GM19025 (cell line): ENCODE measurements at regions not wholly inside any gene's neighbourhood (a gene's known extent, or its start where the extent isn't known, plus 50 kb on each side); places are given as distances from the start of the nearest gene placed in this dataset.
"Not testable (repeated sequence)": the region's sequence is repeated elsewhere in the genome, so short reads cannot be mapped to it uniquely, and the experiment has no call there.

Experiments used
- ATAC-seq: cut with Tn5 transposase; IDR thresholded peaks from one replicate; pipeline ENCODE4 v1.9.1; 2021; ENCODE audit warnings: mild to moderate bottlenecking, low read depth, moderate library complexity; ENCODE audit not compliant: unreplicated experiment

DNA sequence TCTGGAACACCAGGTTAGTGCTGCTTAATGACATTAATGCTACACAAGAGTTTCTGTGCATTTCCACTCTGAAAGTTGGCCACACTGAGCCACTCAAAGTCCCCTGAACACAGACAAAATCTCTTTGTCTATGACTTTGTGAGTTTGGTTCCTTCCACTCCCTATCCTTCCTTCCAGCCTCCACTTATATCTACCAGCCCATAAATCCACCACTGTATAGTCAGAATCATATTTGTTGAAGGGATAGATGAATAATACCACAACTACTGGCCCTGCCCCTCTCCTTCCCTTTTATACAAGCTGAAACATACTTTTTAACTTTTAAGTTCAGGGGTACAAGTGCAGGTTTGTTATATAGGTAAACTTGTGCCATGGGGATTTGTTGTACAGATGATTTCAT, 127.5 kb downstream of the ABHD5 start:
- ATAC-seq = no peak

DNA sequence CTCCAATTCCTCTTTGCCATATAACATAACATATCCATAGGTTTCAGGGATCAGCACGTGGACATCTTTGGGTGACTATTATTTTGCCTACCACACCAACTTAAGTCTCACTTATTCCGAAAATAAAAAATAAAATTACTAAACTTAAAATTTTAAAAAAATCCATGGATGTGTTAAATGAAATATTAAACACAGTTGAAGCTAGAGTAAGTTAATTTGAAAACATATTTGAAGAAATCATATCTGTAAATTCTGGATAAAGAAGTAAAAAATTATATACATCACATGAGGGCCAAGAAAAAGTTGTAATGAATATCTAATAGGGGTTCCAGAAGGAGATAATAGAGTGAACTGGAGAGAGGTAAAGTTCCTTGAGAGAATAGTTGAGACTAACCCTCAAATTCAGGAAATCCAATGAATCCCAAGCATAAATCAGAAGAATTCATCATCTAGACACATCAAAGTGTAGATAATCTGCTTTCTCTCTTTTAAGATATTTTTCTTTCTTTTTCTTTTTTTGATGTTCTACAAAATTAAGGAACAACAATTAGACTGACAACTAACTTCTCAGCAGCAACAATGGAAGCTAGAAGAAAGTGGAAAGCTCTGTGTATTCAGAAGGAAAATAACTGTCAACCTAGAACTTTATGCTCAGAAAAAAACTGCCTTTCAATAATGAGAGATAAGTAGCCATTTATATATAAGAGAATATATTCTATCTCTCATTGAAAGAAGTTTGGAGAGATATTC, 147.4 kb downstream of the ABHD5 start:
- no peak for ATAC-seq

- no peak for ATAC-seq
Observed at GRCh38 chr3:43838877-43839276, 148.1 kb downstream of the ABHD5 start.

DNA sequence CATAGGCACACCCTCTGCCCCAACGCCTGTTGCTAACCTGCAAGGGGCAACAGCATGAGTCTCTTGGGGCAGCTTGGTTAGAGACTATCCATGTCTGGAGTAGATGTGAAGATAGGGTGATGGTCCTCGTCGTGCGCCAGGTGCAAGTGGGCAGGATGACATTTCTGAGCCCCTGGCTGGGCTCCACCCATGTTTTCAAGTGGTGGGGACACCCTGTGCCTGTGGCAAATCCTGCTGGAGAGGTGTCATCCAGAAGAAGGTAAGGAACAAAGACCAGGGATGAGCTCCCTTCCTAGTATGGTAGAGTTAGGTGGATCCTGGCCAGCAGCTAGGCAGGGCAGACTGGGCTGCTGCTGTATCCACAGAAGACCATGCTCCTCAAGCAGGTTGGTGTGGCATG, 152.6 kb downstream of the ABHD5 start:
- no peak for ATAC-seq

GRCh38 chr3:43844757-43845156, 154.0 kb downstream of the ABHD5 start:
- ATAC-seq = no peak

DNA sequence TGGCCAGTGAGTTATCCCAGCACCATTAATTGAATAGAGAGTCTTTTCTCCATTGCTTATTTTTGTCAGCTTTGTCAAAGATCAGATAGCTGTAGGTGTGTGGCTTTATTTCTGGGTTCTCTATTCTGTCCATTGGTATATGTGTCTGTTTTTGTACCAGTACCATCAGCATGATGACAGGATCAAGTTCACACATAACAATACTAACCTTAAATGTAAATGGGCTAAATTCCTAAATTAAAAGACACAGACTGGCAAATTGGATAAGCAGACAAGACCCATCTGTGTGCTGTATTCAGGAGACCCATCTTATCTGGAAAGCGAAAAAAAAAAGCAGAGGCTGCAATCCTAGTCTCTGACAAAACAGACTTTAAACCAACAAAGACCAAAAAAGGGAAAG, 154.8 kb downstream of the ABHD5 start:
- ATAC-seq = not testable (repeated sequence)

DNA sequence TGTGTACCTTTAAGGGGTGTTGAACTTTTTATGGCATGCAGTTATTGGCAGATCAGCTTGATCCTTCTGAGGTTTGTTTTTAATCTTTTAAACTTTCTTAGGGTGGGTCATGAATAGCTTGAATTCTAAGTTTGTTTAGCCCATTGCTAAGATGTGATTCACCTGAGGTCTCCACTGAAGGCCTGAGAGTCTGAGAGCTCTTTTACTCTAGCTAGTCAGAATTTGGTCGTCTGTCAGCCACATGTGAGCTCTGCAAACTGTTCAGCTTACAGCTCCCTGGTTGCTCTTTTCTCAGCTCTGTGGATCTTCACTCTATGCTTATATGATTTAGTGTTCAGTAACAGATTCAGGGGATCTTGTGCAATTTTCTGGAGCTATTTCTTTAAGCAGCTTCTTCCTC, 161.3 kb downstream of the ABHD5 start:
- no peak for ATAC-seq

DNA sequence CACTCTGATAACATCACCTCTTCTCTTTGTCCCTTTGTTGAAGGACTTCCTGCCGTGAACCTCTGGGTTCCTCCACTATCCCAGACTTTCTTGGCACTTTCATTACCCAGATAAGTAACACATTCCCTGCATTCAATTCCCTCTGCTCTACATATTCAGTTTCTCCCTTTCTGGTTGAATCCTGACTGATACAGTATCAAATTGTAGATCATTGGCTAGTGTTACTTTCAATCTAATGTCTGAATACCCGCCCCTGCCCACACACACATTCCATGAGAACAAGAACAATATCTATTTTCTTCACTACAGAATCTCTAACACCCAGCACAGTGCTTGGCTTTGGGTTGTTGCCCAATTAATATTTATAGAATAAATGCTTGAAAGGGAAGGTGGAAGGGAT, 163.5 kb downstream of the ABHD5 start:
- ATAC-seq = no peak

DNA sequence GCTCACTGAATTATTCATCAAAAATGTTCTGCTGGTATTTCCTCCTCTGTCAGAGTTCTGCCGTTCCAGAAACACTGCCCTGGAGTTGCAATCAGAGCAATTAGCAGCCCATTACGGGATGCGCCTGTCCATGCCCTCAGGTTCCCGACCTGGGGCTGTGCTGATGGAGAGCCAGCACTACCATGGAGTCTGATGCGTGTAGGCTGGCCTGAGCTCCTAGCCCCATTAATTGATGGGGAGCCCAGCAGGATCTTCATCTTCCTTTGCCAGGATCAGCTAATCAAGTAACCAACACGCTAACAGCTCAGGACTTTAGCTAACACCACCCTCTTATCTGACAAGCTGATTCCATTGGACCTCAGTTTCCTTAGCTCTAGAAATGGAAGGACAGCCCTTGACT, 164.2 kb downstream of the ABHD5 start:
- no peak for ATAC-seq

- ATAC-seq = no peak
Observed at GRCh38 chr3:43855674-43856299, 165.0 kb downstream of the ABHD5 start.

DNA sequence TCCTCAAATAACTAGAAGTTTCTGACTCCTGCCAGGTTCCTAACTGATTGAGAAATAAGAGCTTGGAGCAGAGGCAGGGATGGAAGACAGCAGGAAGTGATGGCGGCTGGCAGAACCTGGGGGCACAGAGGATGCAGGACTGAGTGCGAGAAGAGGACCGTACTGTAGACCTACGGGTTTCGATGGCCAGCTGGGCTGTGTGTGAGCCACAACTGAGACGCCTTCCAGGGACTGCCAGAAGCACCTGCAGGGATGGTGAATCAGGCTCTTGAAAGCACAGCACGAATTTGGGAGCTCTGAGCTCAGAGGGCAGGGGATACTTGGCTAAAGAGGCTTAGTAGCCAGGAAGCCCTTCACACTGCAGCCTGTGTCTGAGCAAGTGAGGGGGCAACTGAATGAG, 165.6 kb downstream of the ABHD5 start:
- no peak for ATAC-seq

DNA sequence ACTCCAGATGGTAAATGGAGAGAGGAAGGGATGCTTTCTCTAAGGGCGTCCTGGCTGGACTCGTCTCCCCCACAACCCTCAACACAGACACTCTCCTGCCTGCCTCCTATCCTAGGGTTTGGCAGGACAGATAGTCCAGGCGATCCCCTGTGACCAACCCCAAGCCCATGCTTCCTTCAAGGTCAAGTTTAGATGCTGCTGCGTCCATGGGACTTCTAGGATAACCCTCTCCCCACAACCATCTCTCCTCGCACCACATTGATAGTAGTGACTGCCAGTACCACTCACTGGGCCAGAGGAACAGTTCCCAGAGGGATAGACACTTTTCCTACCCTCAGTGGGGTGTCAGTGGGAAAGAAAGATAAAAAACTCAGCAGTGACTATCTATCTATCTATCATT, 166.0 kb downstream of the ABHD5 start:
- no peak for ATAC-seq

DNA sequence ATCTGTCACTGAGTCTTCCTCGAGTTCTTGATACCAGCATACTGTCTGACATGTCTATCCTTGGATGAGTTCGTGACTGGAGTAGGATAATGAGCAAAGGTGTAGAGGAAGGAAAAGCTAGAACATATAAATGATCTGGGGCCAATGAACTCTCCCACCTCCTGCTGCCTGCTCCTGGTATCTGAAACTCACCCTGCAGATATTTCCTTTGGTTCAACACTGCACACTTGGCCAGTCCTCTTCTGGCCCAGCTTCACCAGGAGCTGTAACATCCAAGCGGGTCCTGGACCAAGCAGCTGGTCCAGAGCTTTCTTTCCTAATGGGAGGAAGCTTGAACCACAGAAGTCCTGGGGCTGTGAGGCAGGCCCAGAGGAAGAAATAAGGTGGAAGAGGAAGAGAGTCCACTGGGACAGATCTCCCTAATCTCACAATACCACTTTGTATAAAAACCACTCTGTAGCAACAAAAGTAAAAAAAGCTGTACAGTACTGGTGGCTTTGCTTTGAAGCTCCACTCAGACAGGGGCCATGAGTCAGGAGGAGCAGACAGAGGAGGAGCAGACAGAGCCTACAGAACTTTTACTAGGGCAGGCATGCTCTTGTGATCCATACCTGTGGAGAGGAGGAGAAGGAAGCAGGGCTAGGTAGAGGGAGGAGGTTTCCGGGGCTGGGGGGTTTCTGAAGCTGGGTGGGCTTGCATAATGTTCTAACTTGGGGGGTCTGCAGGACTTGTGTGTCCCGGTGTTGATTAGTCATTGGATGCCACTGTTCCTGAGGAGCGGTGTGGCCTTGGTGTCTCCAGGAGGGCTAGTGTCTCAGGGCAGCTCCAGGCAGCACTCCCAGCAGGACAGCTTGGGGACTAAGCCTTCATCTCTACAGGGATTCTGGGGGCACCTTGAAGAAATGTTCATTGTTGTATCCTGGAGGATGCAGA, 166.9 kb downstream of the ABHD5 start:
- no peak for ATAC-seq

DNA sequence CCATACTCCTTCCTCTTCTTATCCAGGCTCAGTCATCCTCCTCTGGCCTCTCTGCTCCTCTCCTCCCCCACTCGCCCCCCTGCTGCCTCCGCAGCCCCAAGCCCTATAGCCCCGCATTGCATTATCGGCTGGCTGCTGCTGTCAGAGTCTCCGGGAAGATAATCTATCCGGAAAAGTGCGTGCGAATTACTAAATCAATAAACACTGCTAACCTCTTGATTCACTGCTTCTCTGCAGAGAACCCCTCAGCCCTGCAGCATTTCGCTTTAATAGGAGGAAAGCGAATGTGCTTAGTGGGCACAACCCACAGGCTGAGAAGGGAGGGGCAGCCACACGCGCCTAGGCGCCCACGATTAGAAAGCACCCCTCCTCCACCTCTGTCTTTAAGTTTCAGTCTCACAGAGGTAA, 167.6 kb downstream of the ABHD5 start:
- no peak for ATAC-seq

GRCh38 chr3:43859766-43860165, 169.0 kb downstream of the ABHD5 start:
- ATAC-seq = no peak

DNA sequence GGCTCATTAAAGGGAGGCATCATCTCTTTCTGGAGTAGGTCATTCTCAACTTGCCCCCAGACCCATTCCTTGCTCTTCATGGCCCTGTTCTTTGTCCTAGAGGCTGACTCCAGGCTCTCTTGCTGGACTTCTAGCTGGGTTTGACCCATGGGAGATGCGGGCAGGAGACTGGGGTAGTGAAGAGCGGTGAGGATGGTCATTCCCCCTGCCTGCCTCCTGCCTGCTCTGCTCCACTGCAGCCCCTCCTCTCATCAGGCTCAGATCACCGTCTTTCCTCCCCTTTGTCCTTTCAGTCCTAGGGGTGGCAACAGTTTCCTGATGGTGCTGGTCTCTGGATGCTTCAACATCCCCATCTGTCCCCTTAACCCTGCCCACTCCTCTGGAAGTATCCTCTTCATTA, 170.9 kb downstream of the ABHD5 start:
- no peak for ATAC-seq

DNA sequence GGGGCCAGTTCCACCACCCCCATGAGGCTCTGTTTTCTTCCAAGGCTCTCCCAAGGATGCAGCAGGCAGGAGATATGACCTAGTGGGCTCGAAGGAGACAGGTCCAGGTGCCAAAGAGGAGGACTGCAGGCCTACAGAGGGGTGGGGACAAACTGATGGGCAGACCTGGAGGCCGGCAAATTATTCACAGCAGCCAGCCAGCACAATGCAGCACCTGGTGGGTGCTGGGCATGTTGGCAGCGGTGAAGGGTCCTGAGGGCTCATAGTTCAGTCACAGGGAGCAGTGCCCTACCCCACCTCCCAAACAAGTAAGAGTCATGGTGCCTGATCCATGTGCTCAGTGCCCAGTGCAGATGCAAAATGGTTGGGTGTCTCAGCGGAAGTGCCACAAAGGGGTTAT, 171.7 kb downstream of the ABHD5 start:
- no peak for ATAC-seq

DNA sequence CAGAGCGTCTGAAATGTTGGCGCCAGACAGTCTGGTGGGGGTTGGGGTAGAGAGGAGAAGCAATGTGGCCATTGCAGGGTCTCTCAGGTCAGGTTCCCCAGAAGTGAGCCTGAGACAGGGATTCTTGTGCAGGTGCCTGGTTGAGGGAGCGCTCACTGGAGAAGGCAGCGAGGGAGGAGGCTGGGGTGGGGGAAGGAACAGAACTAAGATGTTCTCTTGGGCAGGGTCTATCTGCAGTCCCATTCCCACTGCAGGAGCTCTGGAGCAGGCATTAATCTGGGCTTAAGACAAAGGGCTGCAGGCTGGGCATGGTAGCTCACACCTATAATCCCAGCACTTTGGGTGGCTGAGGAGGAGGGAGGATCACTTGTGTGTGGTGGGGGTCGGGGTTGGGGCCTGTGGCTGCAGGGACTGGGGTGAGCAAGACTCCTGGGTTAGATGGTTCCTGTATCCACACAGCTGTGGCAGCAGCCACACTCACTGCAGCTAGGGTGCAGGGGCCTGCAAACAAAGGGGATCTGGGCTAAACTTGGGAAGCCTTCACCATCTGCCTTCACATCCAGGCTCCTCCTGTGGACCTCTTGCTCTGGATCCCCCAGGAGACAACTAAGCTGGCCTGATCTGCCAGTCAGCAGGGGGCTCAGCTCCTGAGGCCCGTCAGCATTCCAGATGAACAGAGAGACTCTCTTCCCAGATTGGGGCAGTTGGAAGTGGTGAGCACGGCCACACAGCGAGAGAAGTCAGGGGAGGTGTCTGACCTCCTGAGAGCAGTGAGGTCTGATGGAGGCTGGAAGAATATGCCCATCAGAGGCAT, 172.5 kb downstream of the ABHD5 start:
- no peak for ATAC-seq

DNA sequence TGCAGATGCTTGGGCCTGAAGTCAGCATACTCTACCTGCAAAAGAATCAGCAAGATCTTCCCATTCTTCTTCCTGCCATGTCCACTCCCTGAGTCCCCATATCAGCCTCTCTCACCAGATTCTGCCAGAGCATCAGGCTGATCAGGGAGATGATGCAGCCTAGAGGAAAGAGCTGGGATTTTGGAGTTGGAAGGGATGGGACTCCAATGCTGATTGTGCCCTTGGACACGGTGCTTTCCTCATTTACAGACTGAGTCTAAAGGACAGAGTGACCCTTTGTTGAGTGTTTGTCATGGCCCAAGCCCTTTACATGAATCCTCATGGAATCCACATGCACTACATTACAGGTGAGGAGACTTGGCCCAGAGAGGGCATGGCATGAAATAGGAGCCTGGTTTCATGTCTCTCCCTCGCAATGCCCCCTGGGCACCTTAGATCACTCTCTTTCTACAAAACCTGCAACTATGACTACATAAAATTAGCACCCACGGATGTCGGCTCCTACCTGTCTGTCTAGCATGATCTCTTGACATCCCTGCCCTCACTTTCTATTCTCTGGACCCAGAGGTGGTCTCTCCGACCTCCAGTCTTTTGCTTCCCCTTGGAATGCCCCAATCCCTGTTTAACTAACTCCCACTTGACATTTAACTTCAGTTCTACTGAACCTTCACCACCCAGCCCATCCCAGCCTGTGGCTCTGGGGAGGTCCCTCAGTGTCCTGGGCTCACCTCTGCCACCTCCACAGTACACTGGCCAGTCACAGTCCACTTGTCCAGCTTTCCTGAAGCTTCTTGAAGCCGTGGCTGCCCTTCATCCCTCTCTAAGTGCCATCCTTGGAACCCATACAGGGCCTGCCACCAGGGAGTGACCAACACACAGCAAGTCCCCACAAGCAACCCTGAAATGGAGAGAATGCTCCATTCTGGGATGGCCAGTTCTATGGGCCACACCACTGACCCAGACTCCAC, 173.5 kb downstream of the ABHD5 start:
- ATAC-seq = no peak
